K562 (cell line): ENCODE measurements at regions not wholly inside any gene's neighbourhood (a gene's known extent, or its start where the extent isn't known, plus 50 kb on each side); places are given as distances from the start of the nearest gene placed in this dataset.

Experiments
- ATAC-seq: fragments of 200-7000 bp; cut with Tn5 transposase; 3 replicates; pipeline ENCODE4 v1.9.1; 2020; ENCODE audit warnings: moderate library complexity
- BruUV-seq: library from RNA; stranded (reverse); fragments of 400-500 nt; replicated peaks from 2 replicates; lab custom pipeline; 2021; lab: Mats Ljungman, UMichigan
- CTCF ChIA-PET: fragments of 300-600 bp; formaldehyde crosslinking; extraction: SDS; loops from one replicate; lab custom pipeline; 2021; ENCODE audit warnings: low intra/inter-chr PET ratio; lab: Yijun Ruan, JAX
- POLR2A ChIA-PET: fragments of 300-600, 350-650 bp; sonication (Branson Sonifier 250); formaldehyde crosslinking; extraction: SDS; loops from one replicate; lab custom pipeline; 2021; ENCODE audit warnings: antibody characterized with exemption, inconsistent platforms; lab: Yijun Ruan, JAX
- DNase-seq, 4 experiments: peaks; one replicate each; pipeline versions ENCODE4 v3.0.0 to v3.0.0-alpha.2; 2011 to 2018; ENCODE audit warnings: low spot score in 3 of 4, mixed read lengths in 3 of 4; ENCODE audit errors: extremely low read depth in 1 of 4
- FAIRE-seq: peaks from 2 replicates; lab custom pipeline; 2011; peaks lifted over from hg19 to GRCh38; lab: Jason Lieb, UNC
- H2AFZ ChIP-seq: 2 replicates; pipeline ENCODE4 v1.6.0; 2011; ENCODE audit warnings: low read depth, low read length, control low read depth, inconsistent platforms
- H3K27ac ChIP-seq: fragments of 200-600 bp; 3 replicates; pipeline ENCODE4 v1.8.0; 2011; ENCODE audit warnings: low read depth, mild to moderate bottlenecking, control low read depth, inconsistent platforms, low read length, moderate library complexity, mixed read lengths; ENCODE audit errors: extremely low read depth
- H3K27me3 ChIP-seq, 2 experiments: fragments of 300-600 bp in 1 of 2; 2 replicates in 1 of 2; 3 replicates in 1 of 2; pipeline versions ENCODE4 v1.6.0 to v1.8.0; 2011; ENCODE audit warnings: inconsistent platforms in 2 of 2, low read length in 2 of 2, mild to moderate bottlenecking in 1 of 2, mixed read lengths in 1 of 2, moderate library complexity in 1 of 2; ENCODE audit not compliant: control insufficient read depth in 2 of 2, insufficient read depth in 2 of 2
- H3K36me3 ChIP-seq: fragments of 300-600 bp; 3 replicates; pipeline ENCODE4 v1.8.0; 2011; ENCODE audit warnings: mild to moderate bottlenecking, low read length, inconsistent platforms; ENCODE audit not compliant: control insufficient read depth, insufficient read depth
- H3K4me1 ChIP-seq, 2 experiments: fragments of 200-600 bp in 1 of 2; replicated peaks in 1 of 2; 2 replicates in 1 of 2; 3 replicates in 1 of 2; pipeline versions ENCODE4 v1.5.1 to v1.8.0; 2011; ENCODE audit warnings: inconsistent platforms in 2 of 2, low read length in 2 of 2, mild to moderate bottlenecking in 1 of 2, mixed read lengths in 1 of 2, moderate library complexity in 1 of 2; ENCODE audit not compliant: control insufficient read depth in 2 of 2, insufficient read depth in 2 of 2
- H3K4me2 ChIP-seq: 2 replicates; pipeline ENCODE4 v1.6.1; 2011; ENCODE audit warnings: low read length, control low read depth, inconsistent platforms, mixed read lengths; ENCODE audit not compliant: insufficient read depth
- H3K4me3 ChIP-seq: fragments of 200-600 bp; sonication (generic), shearing (Covaris generic); 2 replicates; pipeline ENCODE4 v1.5.1; 2016; ENCODE audit warnings: control low read depth, inconsistent platforms
- H3K79me2 ChIP-seq: fragments of 200-600 bp; 3 replicates; pipeline ENCODE4 v1.8.0; 2011; ENCODE audit warnings: low read length, inconsistent platforms; ENCODE audit not compliant: control insufficient read depth, insufficient read depth
- H3K9ac ChIP-seq, 2 experiments: 2 replicates each; pipeline versions ENCODE4 v1.6.0 to v1.6.1; 2011; ENCODE audit warnings: low read depth in 2 of 2, low read length in 2 of 2, control low read depth in 1 of 2, inconsistent platforms in 1 of 2, mild to moderate bottlenecking in 1 of 2, mixed read lengths in 1 of 2; ENCODE audit not compliant: insufficient read depth in 1 of 2
- H3K9me1 ChIP-seq: one replicate; pipeline ENCODE4 v1.6.0; 2011; ENCODE audit warnings: inconsistent platforms, mild to moderate bottlenecking, low read length, moderate library complexity; ENCODE audit not compliant: control insufficient read depth, insufficient read depth
- H3K9me3 ChIP-seq: replicated peaks from 2 replicates; pipeline ENCODE4 v1.5.1; 2011; ENCODE audit warnings: low read depth, low read length, inconsistent platforms; ENCODE audit not compliant: control insufficient read depth, insufficient read depth
- H4K20me1 ChIP-seq: replicated peaks from 2 replicates; pipeline ENCODE4 v1.6.1; 2011; ENCODE audit warnings: low read length, inconsistent platforms, mixed read lengths; ENCODE audit not compliant: control insufficient read depth, insufficient read depth
- CBX2 ChIP-seq: fragments of 200-600 bp; sonication (generic); IDR thresholded peaks from one replicate; pipeline ENCODE4 v1.6.1; 2012; ENCODE audit warnings: mild to moderate bottlenecking, low read length, inconsistent platforms; ENCODE audit not compliant: insufficient read depth, poor library complexity, severe bottlenecking
- CBX8 ChIP-seq: fragments of 200-600 bp; sonication (generic); IDR thresholded peaks from 2 replicates; pipeline ENCODE4 v1.6.1; 2012; ENCODE audit warnings: borderline replicate concordance, mixed run types, low read depth, mild to moderate bottlenecking, moderate library complexity, mixed read lengths, low read length, control low read depth, inconsistent platforms; ENCODE audit not compliant: poor library complexity, severe bottlenecking; ENCODE audit errors: extremely low read depth
- DNMT1 ChIP-seq: fragments of 450-650 bp; IDR thresholded peaks from 2 replicates; pipeline ENCODE4 v1.6.1; 2016; ENCODE audit warnings: antibody characterized with exemption, mild to moderate bottlenecking
- E2F3 ChIP-seq: fragments of 250-450 bp; sonication (Bioruptor Pico); IDR thresholded peaks from 2 replicates; pipeline ENCODE4 v1.4.0; 2020; ENCODE audit warnings: mild to moderate bottlenecking
- ELF1 ChIP-seq: fragments of 200-800 bp; sonication (Bioruptor generic); IDR thresholded peaks from 2 replicates; pipeline ENCODE4 v1.6.1; 2016; ENCODE audit warnings: missing genetic modification characterization, missing compliant biosample characterization
- GTF2B ChIP-seq: IDR thresholded peaks from 2 replicates; pipeline ENCODE4 v1.6.1; 2011; ENCODE audit not compliant: insufficient read length; ENCODE audit errors: extremely low read depth
- HMG20B ChIP-seq: fragments of 250-450 bp; sonication (Bioruptor Pico); IDR thresholded peaks from 2 replicates; pipeline ENCODE4 v1.5.0; 2021; ENCODE audit warnings: mild to moderate bottlenecking
- NELFE ChIP-seq: IDR thresholded peaks from 2 replicates; pipeline ENCODE4 v1.6.1; 2011; ENCODE audit warnings: mild to moderate bottlenecking; ENCODE audit not compliant: insufficient read depth, insufficient read length
- POLR2A ChIP-seq: fragments of 450-650 bp; conservative IDR thresholded peaks from 2 replicates; pipeline ENCODE4 v1.6.1; 2016
- POU5F1 ChIP-seq: fragments of 150-350 bp; IDR thresholded peaks from 2 replicates; pipeline ENCODE4 v1.6.1; 2014; ENCODE audit warnings: borderline replicate concordance, low read length, low read depth, mild to moderate bottlenecking; ENCODE audit not compliant: partially characterized antibody
- RFX1 ChIP-seq: fragments of 450-650 bp; IDR thresholded peaks from 2 replicates; pipeline ENCODE4 v1.6.1; 2016; ENCODE audit warnings: mild to moderate bottlenecking, moderate library complexity
- TFE3 ChIP-seq: fragments of 450-650 bp; formaldehyde crosslinking; IDR thresholded peaks from 2 replicates; pipeline ENCODE4 v1.4.0; 2020; ENCODE audit warnings: mild to moderate bottlenecking, mixed read lengths
- ZNF224 ChIP-seq: sonication (generic); formaldehyde crosslinking; IDR thresholded peaks from 2 replicates; pipeline ENCODE4 v1.8.0; 2022; ENCODE audit warnings: mild to moderate bottlenecking, missing genetic modification reagents
- WGBS: fragments of 100-300 bp; shearing (Covaris generic); methylation state at CpG from one replicate; pipeline ENCODE4 v1.1.6; 2016; ENCODE audit warnings: low coverage, mixed read lengths; ENCODE audit not compliant: insufficient coverage; ENCODE audit errors: missing lambda C conversion rate; 5-methylcytosine and 5-hydroxymethylcytosine counted together
- in situ Hi-C: fragments of 300-500 bp; cut with MboI; formaldehyde crosslinking; loops from 4 replicates; pipeline ENCODE4 v1.15.0; 2018; ENCODE audit warnings: inconsistent platforms, mixed read lengths
- intact Hi-C: fragments of 100-400 bp; cut with micrococcal nuclease; formaldehyde crosslinking; loops from 2 replicates; pipeline ENCODE4 v1.14.2; 2022
- TF ChIP-seq, protein P1 (sequence below): sonication (generic); formaldehyde crosslinking; IDR thresholded peaks from 2 replicates; pipeline ENCODE4 v1.8.1; 2023; ENCODE audit warnings: mild to moderate bottlenecking, missing genetic modification reagents, moderate library complexity

DNA sequence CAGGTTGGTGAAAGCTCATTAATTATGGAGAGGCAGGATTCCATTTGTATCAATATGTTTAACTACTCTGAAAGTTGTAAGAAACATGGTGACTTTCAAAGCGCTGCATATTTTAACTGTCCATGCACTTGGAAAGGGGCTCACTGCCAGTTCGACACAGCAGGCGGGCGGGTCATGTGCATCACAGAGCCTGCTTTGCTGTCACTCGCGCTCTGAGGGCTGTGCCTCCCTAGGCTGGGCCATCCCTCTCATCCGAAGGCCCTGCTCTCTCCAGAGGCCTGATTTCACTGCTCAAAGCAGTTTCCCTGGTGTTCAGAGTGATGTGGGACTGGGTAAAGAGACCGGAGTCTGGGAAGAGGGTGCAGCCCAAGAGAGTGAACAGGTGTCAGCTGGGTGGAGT, 422.0 kb upstream of the MON1B start:
- no peak for TF ChIP-seq TFE3
- no peak for TF ChIP-seq POU5F1
- no peak for TF ChIP-seq CBX8
- TF ChIP-seq HMG20B: no peak
- TF ChIP-seq E2F3 (CRISPR knock-in tag): no peak
- TF ChIP-seq GTF2B: no peak
- no peak for TF ChIP-seq POLR2A
- no peak for TF ChIP-seq CBX2
- no peak for TF ChIP-seq ELF1 (tag)
- TF ChIP-seq DNMT1: no peak
- TF ChIP-seq ZNF224 (CRISPR knock-in tag): no peak
- TF ChIP-seq RFX1: no peak
- TF ChIP-seq, protein P1, sequence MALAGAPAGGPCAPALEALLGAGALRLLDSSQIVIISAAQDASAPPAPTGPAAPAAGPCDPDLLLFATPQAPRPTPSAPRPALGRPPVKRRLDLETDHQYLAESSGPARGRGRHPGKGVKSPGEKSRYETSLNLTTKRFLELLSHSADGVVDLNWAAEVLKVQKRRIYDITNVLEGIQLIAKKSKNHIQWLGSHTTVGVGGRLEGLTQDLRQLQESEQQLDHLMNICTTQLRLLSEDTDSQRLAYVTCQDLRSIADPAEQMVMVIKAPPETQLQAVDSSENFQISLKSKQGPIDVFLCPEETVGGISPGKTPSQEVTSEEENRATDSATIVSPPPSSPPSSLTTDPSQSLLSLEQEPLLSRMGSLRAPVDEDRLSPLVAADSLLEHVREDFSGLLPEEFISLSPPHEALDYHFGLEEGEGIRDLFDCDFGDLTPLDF (CRISPR knock-in tag): no peak
- no peak for TF ChIP-seq NELFE
- DNase-seq: no peak
- Histone ChIP-seq H3K79me2 (no peaks in the 10 kb centered on the region), H3K27ac (no peak overlapping the region), H3K27me3 (no peaks in the 10 kb centered on the region), H3K4me1 (no peaks in the 10 kb centered on the region), H3K9ac (no peak overlapping the region), H3K4me3 (no peak overlapping the region), H2AFZ (no peak overlapping the region), H3K9me1 (no peaks in the 10 kb centered on the region), H3K9me3 (no peaks in the 10 kb centered on the region), H3K4me2 (no peak overlapping the region), H3K36me3 (no peaks in the 10 kb centered on the region), H4K20me1 (no peaks in the 10 kb centered on the region)
- BruUV-seq: no TSS peak
- ChIA-PET POLR2A (interaction anchor here (0.6 kb wide), 1 partner anchor 57 kb away, joined by 3 read pairs; no protein-coding TSS in a partner anchor), CTCF (no interaction called here)
- no peak for ATAC-seq
- intact Hi-C loops (no loop called here), in situ Hi-C loops (no loop called here)
- FAIRE-seq: no peak
- 1% methylated on average over 8 of the region's 8 CpGs for WGBS
